RCC 7860 (cell line): ENCODE measurements at regions not wholly inside any gene's neighbourhood (a gene's known extent, or its start where the extent isn't known, plus 50 kb on each side); places are given as distances from the start of the nearest gene placed in this dataset.
A peak's percentile ranks its signal among the peaks of the same experiment; 100 is the strongest.
"Not testable (repeated sequence)": the region's sequence is repeated elsewhere in the genome, so short reads cannot be mapped to it uniquely, and the experiment has no call there.

ENCODE experiments used
- DNase-seq: peaks from one replicate; pipeline ENCODE4 v3.0.0-alpha.2; 2015; ENCODE audit warnings: low spot score
- FAIRE-seq: peaks from 2 replicates; lab custom pipeline; 2012; peaks lifted over from hg19 to GRCh38; lab: Jason Lieb, UNC

- FAIRE-seq, DNase-seq: not testable (repeated sequence)
These were observed 83.7 kb upstream of the FBXO28 start for GRCh38 chr1:224030257-224030656.

GRCh38 chr1:224029286-224030025, 84.5 kb upstream of the FBXO28 start:
- DNase-seq = peak; percentile 56
- FAIRE-seq = peak; percentile 75

- not testable (repeated sequence) for FAIRE-seq, DNase-seq
These were observed 85.1 kb upstream of the FBXO28 start for GRCh38 chr1:224028802-224029201.

- FAIRE-seq, DNase-seq: not testable (repeated sequence)
These were observed 90.8 kb upstream of the FBXO28 start for GRCh38 chr1:224023122-224023521.

GRCh38 chr1:224022249-224022970, 91.5 kb upstream of the FBXO28 start:
- not testable (repeated sequence) for FAIRE-seq, DNase-seq

- DNase-seq, FAIRE-seq: not testable (repeated sequence)
These were observed 94.0 kb upstream of the FBXO28 start for GRCh38 chr1:224019866-224020265.

GRCh38 chr1:224015782-224016181, 98.1 kb upstream of the FBXO28 start:
- DNase-seq, FAIRE-seq: not testable (repeated sequence)

- DNase-seq = no peak
- FAIRE-seq = no peak
These were observed 99.6 kb upstream of the FBXO28 start for GRCh38 chr1:224014330-224014649.

- DNase-seq = peak; percentile 3
- FAIRE-seq = not testable (repeated sequence)
These were observed 100.1 kb upstream of the FBXO28 start for GRCh38 chr1:224013626-224014329.

- FAIRE-seq, DNase-seq: not testable (repeated sequence)
These were observed 101.0 kb upstream of the FBXO28 start for GRCh38 chr1:224012807-224013434.

- DNase-seq, FAIRE-seq: not testable (repeated sequence)
These were observed 101.7 kb upstream of the FBXO28 start for GRCh38 chr1:224012162-224012561.

- FAIRE-seq, DNase-seq: not testable (repeated sequence)
These were observed 102.2 kb upstream of the FBXO28 start for GRCh38 chr1:224011751-224012150.

- DNase-seq, FAIRE-seq: not testable (repeated sequence)
These were observed 102.8 kb upstream of the FBXO28 start for GRCh38 chr1:224011153-224011552.

- DNase-seq, FAIRE-seq: not testable (repeated sequence)
These were observed 107.9 kb upstream of the FBXO28 start for GRCh38 chr1:224005973-224006372.

GRCh38 chr1:224004552-224005315, 109.2 kb upstream of the FBXO28 start:
- peak; percentile 7 for DNase-seq
- not testable (repeated sequence) for FAIRE-seq

GRCh38 chr1:224003896-224004295, 110.0 kb upstream of the FBXO28 start:
- not testable (repeated sequence) for FAIRE-seq, DNase-seq

- not testable (repeated sequence) for DNase-seq, FAIRE-seq
These were observed 112.2 kb upstream of the FBXO28 start for GRCh38 chr1:224001757-224002156.

- not testable (repeated sequence) for DNase-seq, FAIRE-seq
These were observed 114.2 kb upstream of the FBXO28 start for GRCh38 chr1:223999761-224000160.

- not testable (repeated sequence) for DNase-seq, FAIRE-seq
These were observed 115.0 kb upstream of the FBXO28 start for GRCh38 chr1:223998676-223999455.
